ENCODE measurements at regions not wholly inside any gene's neighbourhood (a gene's known extent, or its start where the extent isn't known, plus 50 kb on each side); places are given as distances from the start of the nearest gene placed in this dataset.
"Not testable (repeated sequence)": the region's sequence is repeated elsewhere in the genome, so short reads cannot be mapped to it uniquely, and the experiment has no call there.

DNA sequence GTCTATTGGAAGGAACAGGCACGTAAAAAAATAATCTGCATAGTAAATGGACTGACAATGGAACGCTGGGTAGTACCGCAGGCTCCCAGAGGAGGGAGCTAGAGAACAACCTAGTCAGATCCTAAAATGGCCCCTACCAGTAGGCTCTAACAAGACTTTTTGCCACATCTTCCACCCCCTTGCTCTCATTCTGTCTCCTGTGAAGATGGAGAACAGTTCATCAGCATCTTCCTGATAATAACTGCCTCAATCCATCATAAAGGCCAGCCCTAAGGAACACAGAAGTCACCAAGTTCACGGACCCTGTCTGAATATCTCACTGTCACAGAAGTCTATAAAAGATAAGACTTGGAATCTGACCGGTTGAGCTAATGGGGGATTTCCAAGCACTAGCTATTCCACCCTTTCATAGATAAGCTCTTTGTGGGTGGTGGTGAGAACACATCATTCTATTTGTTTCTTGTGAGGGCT lies 133.4 kb downstream of the SLC1A3 start:
- peak; percentile 69 for DNase-seq

DNA sequence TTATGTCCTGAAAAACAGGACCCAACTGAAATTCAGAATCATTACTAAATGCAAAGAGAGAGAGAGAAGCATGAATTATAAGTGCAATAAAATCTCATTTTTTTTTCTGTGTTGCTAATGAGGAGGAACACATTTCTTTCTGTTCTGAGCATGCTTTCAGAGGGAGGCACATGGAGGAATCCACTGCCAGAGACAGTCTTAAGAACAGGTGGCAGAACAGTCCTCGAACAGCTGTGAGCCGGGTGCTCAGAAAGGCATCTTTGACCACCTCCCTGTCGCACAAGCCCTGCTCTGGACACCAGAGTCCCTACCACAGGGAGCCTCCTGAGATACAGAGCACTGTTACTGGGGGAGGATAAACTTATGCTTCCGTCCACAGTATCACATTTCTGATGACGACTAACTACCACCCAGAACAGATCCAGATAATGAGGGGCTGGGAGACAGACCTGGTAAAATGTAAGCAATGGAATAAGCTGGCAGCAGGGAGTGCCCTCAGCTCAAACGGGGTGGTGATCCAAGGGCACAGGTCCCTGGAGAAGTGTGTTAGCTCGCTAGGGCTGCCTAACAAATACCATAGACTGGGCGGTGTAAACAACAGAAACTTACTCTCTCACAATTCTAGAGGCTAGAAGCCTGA lies 134.0 kb downstream of the SLC1A3 start:
- DNase-seq, result no peak

DNA sequence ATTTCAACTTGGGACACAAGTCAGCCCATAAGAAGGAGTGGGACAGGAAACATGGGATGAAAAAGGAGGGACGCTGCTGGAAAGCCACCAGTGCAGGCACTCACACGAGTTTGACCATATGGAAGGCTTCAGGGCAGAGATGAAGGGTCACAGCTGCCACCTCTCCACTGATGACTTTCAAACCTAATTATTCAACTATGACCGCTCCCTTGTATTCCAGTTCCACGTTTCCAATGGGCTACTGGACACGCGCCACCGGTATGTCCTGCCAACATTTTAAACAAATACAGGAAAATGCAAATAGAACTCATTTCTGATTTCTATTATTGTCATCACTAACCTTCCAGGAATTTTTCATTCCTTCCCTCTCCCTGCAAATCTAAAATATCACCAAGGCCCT lies 134.7 kb downstream of the SLC1A3 start:
- DNase-seq, result no peak

DNA sequence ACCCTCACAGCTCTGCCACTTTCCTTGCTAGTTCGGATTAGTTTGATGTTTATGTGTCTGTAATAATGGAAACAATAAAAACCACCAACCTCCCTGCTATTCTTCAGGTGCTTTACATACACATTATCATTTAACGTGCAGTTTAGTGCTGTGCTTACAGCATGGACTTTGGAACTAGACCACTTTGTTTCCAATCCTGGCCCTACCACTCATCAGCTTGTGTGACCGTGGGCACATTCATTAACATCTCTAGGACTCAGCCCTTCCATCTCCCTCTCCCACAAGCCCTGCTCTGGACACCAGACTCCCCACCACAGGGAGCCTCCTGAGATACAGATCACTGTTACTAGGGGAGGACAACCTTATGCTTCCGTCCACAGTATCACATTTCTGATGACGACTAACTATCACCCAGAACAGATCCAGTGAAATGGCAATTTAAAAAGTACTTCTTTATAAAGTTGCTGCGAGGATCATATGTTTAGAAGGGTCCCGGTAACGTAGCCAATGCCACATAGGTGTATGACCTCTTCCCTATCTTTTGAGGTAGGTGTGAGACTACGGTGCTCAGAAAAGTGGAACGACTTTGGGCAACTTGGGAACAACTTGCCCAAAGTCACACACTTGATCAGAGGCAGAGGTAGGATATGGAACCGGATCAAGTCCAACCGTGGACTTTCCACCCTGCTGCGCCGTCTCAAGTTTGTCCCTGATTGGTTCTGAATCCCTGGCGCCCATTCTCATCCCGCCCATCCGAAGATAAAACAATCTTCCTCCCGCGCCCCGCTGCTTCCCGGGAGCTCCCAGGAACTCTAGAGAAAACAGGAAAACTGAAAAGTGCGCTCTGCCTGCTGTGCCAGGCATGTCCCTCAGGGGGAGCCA lies 132.4 kb upstream of the NIPBL start:
- DNase-seq, result no peak

DNA sequence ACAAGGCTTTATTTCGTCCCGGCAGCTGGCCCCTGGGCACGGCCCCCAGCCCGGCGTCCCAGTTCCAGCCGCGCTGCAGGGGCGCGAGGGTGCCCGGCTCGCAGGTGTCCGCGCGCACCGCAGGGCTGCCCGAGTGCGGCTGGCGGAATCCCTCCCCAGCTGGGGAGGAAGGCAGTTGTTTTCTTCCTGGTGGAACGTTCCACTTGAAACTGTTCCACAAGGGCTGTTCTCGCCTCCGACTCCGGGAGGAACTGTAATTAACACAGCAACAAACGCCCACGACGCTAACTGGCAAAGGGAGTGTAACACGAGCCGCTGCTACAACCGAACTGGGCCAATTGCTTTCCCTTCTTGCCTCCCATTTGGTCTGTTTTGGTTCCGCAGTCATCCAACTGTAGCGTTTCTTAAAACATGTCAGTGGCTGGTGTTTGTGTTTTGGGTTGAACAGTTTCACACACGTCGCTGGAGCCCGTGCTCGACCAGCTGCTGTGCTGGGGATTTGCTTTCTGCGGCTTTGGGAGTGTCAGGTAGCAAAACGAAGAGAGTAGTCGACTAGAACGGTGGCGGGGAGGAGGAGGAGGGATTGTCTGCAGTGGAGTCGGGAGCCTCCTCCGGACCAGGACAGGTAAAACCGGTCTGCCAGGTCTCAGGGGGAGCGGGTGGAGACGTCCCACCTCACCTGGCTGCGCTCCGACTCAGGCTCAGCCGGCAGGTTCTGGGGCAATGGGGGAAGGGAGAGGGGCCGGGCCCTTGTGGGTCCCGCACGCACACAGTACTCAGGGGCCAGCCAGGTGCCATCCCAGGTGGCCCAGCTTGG lies 131.6 kb upstream of the NIPBL start:
- DNase-seq, result peak; percentile 16

DNA sequence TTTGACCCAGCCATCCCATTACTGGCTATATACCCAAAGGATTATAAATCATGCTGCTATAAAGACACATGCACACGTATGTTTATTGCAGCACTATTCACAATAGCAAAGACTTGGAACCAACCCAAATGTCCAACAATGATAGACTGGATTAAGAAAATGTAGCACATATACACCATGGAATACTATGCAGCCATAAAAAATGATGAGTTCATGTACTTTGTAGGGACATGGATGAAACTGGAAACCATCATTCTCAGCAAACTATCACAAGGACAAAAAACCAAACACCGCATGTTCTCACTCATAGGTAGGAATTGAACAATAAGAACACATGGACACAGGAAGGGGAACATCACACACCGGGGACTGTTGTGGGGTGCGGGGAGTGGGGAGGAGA lies 128.8 kb upstream of the NIPBL start:
- not testable (repeated sequence) for DNase-seq

DNA sequence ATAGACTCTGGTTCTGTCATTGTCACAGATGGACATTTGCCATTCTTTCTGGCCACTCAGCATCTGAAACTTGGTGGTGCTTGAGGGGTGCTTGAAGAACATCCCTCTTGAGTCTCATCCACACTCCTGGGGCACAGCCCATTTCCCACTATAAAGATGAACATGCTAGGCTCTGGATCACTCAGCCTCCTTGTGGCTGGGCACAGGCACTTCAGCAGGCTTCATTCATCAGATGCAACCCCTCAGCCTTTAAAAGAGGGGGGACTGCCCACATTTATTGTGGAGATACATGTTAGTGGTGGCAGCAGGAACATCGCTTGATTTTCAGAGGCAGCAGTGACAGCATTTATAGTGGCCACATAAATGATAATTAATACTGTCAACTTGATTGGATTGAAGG lies 124.7 kb upstream of the NIPBL start:
- DNase-seq, result no peak

DNA sequence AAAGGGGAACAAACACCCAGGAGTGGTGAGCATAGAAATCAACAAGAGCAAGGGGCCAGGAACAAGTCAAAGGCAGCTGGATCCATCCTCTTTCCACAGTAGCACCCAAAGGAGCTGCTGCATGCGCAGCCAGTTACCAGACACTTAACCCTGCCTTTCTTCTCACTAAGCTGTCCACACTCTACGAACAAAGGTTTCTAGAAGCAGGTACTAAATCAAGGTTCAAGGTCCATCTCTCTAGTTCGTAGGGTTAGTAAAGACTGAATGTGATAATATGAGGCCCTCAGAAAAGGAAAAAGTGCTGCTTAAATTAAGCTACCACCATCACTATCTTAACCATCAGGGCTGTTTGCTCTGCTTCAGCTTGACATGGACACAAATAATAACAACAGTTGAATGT lies 121.2 kb upstream of the NIPBL start:
- no peak for DNase-seq

DNA sequence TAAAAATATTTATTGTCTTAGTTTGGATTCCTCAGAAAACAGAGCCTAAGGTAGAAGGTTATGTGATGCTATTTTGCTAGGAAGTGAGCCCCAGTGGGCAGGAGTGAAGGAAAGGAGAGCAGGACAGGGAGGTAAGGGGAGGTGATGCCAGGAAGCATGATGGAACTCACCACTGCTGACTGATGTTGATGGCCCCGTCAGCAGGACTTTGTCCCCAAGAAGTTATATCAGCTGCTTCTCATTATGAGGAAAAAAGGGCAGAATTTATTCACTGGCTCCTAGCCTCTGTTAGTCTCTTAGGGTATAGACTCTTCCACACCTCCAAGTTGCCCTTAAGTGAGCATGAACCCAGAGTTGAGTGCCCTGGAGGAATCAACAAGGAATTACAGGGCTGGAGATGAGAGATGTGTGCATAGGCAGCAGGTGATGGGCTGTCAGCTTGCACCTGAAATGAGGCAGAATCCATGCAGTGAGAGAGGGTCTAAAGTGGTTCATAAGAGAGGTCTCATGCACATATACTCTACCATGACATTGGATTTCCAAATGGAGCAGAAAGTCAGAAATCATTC lies 120.6 kb upstream of the NIPBL start:
- no peak for DNase-seq

DNA sequence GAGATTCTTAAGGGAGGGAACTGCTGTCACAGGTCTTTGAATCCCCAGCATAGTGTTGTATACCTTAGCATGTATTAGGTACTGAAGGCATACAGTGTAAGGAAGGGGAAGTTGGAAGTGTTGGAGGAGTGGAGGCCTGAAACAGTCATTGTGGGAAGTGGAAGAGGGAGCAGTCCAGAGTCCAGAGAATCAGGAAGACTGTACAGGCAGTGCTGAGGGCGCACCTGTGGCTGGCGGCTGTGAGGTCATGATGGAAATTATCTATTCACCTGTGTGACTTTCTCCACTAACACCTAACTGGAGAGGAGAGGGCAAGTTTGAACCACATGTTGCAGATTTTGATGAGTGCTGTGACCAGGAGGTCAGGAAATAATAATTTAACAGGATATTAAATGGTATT lies 119.7 kb upstream of the NIPBL start:
- DNase-seq, result no peak

DNA sequence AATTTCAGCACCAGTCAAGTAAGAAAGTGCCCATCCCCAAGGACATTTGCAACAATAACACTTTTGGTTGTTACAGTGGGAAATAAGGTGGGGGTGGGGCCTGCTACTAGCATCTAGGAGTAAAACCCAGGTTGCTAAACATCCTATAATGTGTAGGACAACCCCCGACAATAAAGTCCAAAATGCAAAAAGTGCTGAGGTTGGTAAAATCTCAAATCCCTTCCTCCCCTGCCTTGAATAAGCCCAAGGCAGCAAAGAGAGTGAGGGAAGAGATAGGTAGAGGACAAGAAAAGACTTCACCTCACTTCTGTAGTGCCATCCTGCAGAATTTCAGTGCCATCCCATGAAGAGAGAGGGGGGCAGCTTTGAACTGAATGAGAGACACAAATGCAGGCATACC lies 117.5 kb upstream of the NIPBL start:
- DNase-seq, result no peak

DNA sequence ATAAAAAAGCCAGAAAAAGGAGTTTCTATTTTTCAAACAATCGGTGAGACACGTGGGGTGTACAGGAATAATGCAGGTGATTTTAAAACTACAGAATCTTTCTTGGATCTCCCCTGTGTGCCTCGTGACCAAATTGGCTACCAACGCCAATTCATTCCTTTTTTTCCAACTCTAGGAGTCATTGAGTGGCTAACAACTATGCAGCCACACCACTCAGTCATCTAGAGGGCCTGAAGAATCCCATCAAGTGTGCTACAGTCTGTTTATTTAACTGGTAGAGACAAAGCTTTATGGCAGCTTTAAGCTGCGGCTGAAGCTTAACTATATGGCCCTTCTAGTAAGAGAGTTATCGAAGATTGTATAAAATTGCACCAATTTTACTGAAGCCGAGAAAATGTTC lies 113.1 kb upstream of the NIPBL start:
- DNase-seq, result no peak

DNA sequence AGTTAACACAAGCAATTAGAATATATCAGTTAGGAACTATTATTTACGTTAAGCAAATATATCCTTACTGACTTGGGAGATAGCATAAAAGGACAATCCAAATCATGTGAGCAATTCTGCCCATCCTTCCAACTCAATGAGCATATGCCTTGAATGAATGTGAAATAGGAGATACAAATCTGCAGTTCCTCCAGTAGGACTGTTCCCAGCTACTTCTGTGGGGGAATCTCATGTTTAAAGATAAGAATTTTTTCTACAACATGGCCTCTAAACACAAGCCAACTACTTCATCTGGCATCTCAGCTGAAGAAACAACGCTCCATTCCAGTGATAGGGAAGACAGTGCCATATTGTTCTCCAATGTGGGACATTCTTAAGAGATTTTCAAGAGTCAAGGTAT lies 110.7 kb upstream of the NIPBL start:
- DNase-seq, result no peak

DNA sequence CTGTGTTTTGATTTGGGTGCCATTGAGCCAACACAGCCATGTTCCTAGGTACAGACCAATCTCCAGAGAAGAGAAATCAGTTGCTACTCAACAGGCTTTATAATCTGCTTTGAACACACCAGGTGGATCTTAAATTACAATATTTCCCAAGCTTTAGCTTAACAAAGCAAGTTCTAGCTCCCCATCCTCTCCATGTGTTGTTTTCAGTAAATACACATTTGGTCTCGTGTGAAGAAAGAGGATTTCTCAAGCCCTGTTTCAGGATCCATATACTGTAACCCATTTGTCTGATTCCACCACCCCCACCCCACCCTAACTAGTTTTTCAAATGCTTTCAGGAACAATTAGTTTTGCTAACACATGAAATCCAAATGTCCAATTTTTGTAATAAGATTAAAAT lies 109.6 kb upstream of the NIPBL start:
- DNase-seq, result no peak

DNA sequence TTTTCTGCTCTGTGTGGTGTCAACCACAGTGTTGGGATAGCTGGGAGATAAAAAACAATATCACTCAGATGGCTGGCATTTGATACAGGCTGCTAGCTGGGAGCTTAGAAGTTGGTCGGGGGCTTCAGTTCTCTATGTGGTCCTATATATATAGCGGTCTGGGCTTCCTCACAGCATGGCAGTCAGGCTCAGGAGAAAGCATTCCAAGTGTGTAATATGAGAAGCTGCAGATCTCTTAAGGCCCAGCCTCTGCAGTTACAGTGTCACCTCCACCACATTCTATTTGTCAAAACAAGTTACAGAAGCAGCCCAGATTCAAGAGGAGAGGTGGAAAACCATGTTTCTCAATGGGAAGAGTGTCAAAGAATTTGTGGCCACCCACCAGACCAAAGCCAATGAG lies 108.1 kb upstream of the NIPBL start:
- DNase-seq, result no peak

DNA sequence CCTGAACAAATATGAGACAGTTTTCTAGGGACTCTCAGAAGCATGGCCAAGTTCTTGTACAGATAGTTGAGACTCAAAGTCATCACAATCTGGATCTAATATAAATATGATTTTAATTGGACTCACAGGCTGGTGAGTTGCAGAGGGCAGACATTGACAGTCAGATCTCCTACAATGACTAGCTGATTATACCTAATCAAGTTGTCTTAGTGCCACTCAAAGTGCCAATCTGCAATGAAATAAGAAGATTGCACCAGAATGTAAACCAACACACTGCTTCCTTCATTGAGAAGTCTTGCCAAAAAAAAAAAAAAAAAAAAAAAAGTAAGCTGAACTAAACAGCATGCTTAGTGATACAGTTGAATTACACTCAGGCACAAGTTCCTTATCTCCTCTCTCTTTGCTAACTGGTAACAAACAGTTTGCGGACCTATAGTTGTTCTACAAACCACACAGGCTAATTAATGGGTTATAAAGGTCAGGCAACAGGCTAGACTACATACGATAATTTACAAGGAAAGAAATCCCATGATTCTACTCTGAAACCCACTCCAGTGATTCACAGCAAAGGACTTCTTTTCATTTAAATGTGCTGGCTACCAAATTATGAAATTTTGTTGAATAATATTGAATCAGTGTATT lies 107.3 kb upstream of the NIPBL start:
- DNase-seq, result no peak

DNA sequence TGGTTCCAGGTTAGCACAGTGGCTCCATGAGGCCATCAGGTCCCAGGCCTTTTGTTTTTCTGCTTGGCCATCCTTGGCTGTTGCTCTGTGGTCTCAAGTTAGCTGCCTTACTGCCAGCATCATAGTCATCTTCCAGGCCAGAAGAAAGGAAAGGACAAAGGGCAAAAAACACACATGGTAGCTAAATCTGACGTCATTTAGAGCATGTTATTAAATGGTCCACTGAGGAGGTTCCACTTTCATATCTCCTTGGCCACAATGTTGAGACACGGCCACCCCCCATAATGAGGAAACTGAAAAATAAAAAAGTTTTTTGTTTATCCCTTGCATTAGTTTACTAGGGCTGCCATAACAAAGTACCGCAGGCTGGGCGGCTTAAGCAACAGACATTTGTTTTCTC lies 106.4 kb upstream of the NIPBL start:
- DNase-seq, result no peak

DNA sequence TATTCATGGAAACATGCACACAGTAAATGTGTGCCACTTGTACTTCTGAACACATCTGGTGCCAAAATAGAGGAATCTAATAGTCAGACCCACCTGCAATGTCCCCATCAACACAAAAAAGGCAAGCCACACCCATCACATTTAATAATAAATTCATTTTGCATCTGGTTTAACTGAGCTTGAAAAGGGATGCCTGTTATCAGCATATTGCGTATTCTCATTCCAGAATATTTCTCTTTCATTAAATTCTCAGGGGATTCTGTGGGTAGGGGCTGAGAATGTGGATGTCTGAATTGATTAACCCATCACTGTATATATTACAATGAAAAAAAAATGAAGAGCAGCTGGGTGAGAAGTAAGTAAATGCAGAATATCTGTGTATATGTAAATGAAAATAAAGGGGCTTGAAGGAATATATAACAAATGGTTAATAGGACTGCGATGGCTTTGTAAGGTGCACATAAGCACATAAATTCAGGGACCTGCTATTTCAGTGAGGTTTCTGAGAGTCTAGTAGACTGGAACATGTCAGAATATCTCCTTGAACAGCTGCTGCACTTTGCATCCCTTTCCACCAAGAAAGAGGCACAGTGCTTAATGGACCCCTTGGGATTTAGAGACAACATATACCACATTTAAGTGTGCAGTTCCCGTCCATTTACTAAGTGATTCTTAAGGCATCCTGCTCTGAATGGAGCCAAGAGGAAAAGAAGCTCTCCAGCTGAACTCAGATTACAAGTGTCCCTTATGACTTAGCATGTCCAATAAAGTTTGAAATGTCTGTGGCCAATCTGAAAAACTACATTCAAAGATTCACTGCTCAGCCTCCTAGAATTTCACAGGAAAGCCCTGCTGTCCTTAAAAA lies 104.1 kb upstream of the NIPBL start:
- DNase-seq, result no peak

DNA sequence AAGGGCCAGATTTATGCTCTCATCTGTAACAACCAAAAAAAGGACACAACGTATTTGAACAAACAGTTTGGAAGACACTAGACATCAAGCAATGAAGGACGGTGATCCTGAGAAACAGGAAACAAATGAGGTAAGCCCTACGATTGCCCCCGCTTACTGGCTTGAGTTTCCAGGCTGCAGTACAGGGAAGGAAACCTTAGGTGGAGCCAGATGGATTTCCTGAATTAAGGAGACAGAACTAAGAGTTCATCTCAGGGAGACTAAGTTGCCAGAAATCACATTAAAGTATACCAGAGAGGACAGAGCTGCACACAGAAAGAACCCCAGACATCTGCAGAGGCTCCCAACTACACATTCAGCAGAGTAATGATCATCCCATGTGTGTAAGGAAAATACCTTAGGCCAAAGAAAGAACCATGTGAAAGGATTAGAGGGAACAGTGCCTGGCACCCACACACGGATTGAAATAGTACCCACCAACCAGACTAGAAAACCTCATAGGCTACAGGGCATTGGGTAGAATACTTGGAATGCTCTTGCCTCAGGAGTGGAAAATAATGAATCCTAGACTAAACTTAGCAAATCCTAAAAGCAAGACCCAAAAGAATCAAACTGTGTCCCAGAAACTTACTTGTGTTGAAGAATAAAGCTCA lies 99.3 kb upstream of the NIPBL start:
- no peak for DNase-seq

DNA sequence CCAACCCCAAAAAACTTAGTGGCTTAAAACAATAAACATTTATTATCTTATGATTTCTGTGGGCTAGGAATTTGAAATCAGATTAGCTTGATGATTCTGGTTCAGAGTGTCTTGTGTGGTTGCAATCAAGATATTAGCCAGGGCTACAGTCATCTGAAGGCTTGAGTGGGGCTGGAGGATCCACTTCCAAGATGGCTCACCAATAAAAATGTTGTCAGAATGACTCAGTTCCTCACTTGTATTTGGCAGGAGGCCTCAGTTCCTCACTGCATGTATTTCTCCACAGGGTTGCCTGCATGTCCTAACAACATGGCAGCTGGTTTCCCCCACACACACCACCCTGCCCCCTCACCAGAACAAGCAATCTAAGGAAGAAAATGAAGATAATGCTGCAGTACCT lies 98.2 kb upstream of the NIPBL start:
- no peak for DNase-seq

DNA sequence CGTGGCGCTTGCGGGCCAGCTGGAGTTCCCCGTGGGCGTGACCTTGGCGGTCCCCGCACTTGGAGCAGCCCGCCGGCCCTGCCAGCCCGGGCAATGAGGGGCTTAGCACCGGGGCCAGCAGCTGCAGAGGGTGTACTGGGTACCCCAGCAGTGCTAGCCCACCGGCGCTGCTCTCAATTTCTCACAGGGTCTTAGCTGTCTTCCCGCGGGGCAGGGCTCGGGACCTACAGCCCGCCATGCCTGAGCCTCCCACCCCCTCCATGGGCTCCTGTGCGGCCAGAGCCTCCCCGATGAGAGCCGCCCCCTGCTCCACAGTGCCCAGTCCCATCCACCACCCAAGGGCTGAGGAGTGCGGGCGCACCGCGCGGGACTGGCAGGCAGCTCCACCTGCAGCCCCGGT lies 94.0 kb upstream of the NIPBL start:
- not testable (repeated sequence) for DNase-seq

All from CD4-positive, alpha-beta T cell treated with Interleukin-12 subunit alpha and Interleukin-12 subunit beta, for 1 hour (primary cell).